ENCODE measurements at regions not wholly inside any gene's neighbourhood (a gene's known extent, or its start where the extent isn't known, plus 50 kb on each side); places are given as distances from the start of the nearest gene placed in this dataset.
"Not testable (repeated sequence)": the region's sequence is repeated elsewhere in the genome, so short reads cannot be mapped to it uniquely, and the experiment has no call there.

DNA sequence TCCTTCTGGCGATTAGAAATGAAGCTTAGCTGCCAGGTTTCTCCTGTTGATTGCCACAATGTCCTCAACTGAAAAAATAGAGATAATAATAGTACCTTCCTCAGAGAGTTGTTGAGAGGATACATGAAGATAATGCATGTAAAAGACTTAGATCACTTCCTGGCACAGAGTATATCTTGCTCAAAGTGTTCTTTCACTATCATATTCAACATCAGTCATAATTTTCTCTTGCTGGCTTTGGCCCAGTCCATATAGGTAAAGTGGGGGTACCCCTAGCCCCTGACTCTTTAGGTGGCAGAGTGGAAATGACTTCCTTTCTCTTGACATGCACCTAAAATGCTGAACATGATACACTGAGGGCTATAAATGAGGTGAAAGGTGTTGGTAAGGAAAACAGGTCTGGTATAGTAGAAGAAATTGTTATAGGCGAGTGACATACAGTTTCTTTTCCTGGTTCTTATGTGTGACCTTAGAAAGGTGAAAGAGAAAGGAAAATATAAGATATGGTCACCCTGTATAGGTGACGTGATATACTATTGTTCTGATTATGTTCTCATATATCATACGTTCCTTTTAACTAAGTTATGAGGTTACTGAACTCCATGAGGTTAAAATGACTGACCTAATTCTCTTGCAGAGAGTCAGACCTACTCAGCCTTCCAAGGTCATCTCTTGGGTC, 209.9 kb upstream of the DEPDC1 start:
- POLR2A ChIA-PET = no interaction called here
- CTCF ChIA-PET = no interaction called here
- TF ChIP-seq, protein P1, sequence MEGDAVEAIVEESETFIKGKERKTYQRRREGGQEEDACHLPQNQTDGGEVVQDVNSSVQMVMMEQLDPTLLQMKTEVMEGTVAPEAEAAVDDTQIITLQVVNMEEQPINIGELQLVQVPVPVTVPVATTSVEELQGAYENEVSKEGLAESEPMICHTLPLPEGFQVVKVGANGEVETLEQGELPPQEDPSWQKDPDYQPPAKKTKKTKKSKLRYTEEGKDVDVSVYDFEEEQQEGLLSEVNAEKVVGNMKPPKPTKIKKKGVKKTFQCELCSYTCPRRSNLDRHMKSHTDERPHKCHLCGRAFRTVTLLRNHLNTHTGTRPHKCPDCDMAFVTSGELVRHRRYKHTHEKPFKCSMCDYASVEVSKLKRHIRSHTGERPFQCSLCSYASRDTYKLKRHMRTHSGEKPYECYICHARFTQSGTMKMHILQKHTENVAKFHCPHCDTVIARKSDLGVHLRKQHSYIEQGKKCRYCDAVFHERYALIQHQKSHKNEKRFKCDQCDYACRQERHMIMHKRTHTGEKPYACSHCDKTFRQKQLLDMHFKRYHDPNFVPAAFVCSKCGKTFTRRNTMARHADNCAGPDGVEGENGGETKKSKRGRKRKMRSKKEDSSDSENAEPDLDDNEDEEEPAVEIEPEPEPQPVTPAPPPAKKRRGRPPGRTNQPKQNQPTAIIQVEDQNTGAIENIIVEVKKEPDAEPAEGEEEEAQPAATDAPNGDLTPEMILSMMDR (IDR thresholded peaks at IDR 0.05; ENCODE audit: low read depth, low read length) = no peak

DNA sequence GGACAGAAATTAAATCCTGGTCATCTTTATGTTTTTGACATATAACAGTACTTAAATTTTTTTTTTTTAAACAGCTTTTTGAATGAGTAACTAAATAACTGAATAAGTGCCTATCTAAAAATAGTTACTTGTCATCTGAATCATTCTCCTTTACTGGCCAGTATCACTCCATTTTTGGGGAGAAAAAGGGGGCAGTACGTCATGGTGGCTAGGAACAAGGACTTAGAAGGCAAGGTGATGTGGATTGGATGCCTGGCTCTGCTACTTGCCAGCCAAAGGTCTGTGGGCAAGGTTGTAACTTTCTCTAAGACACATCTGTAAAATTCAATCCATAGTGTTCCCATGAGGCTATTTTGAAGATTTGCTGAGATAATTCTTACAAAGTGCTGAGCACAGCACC, 220.4 kb upstream of the DEPDC1 start:
- TF ChIP-seq, protein P1 (IDR thresholded peaks at IDR 0.05; ENCODE audit: low read depth, low read length) = no peak

More for the DNA sequence above, 209.9 kb upstream of the DEPDC1 start:
- no peak for DNase-seq (ENCODE audit: low read depth, low spot score)
- Histone ChIP-seq H3K4me3 (ENCODE audit: low read depth, low read length) (no peak overlapping the region), H3K27ac (ENCODE audit: low read depth, low read length) (no peak overlapping the region), H3K27me3 (ENCODE audit: control insufficient read depth, insufficient read depth, low read length) (no peaks in the 10 kb centered on the region), H3K9me3 (ENCODE audit: control insufficient read depth, insufficient read depth, low read length) (peaks cover 3% of the 10 kb centered on the region; the same call in 1 of the 2 replicates)

DNA sequence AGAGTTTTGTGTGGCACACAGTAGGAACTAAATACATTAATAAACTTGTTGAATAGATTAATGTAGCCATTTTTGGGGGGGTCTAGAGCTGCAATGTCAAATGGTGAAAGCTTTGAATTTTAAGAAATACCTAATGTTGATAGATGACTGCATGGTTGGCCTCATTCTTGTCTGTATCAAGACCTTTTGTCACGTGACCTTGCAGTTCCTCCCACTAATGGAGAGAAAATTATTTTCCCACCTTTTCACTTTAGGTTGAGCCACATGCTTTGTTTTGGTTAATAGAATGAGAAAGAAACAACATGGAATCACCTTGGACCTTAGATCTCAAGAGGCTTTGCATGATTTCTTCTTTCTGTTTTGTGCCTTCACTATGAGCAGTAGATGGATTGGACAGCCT, 223.6 kb upstream of the DEPDC1 start:
- TF ChIP-seq, protein P1 (IDR thresholded peaks at IDR 0.05; ENCODE audit: low read depth, low read length) = no peak
- no peak overlapping the region for H3K27ac ChIP-seq (ENCODE audit: low read depth, low read length)
- ChIA-PET CTCF (no interaction called here), POLR2A (no interaction called here)
- no peak for DNase-seq (ENCODE audit: low read depth, low spot score)
- H3K9me3 ChIP-seq (ENCODE audit: control insufficient read depth, insufficient read depth, low read length) = no peaks in the 10 kb centered on the region
- H3K4me3 ChIP-seq (ENCODE audit: low read depth, low read length) = no peak overlapping the region
- H3K27me3 ChIP-seq (ENCODE audit: control insufficient read depth, insufficient read depth, low read length) = no peaks in the 10 kb centered on the region

More for the DNA sequence above, 220.4 kb upstream of the DEPDC1 start:
- DNase-seq (ENCODE audit: low read depth, low spot score) = no peak
- Histone ChIP-seq H3K9me3 (ENCODE audit: control insufficient read depth, insufficient read depth, low read length) (no peaks in the 10 kb centered on the region), H3K4me3 (ENCODE audit: low read depth, low read length) (no peak overlapping the region), H3K27me3 (ENCODE audit: control insufficient read depth, insufficient read depth, low read length) (no peaks in the 10 kb centered on the region), H3K27ac (ENCODE audit: low read depth, low read length) (no peak overlapping the region)
- CTCF ChIA-PET = no interaction called here
- POLR2A ChIA-PET = no interaction called here

DNA sequence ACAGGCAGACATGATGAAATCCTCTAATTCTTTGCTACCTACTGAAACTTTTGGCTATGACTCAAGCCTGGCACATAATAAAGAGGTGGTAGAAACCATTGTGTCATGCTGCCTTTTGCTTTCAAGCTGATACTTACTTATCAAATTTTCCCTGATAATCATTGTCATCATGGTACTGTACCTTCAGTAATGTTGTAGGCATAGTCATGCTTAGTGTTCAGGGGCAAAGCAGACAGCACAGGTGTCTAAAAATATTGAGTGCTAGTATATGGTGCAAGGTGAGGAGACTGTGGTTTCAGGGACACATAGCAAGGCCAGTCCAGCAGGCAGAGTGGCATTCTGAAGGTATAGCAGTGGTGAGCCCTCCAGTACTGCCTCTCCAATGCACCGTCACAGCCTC, 226.9 kb upstream of the DEPDC1 start:
- ChIA-PET POLR2A (no interaction called here), CTCF (no interaction called here)
- no peak for DNase-seq (ENCODE audit: low read depth, low spot score)
- TF ChIP-seq, protein P1 (IDR thresholded peaks at IDR 0.05; ENCODE audit: low read depth, low read length) = no peak
- H3K27me3 ChIP-seq (ENCODE audit: control insufficient read depth, insufficient read depth, low read length) = no peaks in the 10 kb centered on the region
- no peak overlapping the region for H3K4me3 ChIP-seq (ENCODE audit: low read depth, low read length)
- H3K27ac ChIP-seq (ENCODE audit: low read depth, low read length) = no peak overlapping the region
- H3K9me3 ChIP-seq (ENCODE audit: control insufficient read depth, insufficient read depth, low read length) = no peaks in the 10 kb centered on the region

DNA sequence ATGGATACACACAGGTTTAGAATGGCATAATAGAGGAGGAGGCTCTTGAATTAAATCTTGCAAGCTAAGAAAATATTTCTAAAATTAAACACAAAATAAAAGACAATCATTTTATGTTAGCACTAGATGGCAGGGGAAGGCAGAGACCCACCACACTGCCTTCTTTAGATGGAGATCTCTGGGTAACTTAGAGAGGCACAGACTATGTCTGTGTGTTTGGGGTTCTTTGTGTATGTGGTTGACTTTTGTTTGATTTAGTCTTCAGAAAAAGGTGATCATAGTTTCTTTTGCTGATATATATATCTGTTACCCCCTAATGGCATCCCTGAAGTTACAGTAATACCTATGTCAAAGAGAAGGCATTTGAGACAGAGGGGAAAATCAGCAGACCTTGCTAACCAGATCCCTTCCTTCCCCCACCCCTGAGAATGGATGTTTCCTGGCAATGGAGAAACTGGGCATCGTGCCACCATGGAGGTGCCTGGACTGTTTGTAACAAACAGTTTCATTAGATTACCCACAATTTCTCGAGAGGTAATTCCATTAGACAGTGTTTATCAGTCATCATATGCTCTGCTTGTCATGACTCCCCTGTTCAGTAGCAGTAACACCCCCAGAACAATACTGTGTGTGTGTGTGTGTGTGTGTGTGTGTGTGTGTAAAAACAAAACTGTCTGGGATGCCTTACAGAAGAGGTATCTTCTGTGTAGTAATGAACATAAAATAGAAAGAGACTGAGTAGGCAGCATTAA, 228.3 kb upstream of the DEPDC1 start:
- TF ChIP-seq, protein P1 (IDR thresholded peaks at IDR 0.05; ENCODE audit: low read depth, low read length) = no peak
- Histone ChIP-seq H3K27ac (ENCODE audit: low read depth, low read length) (no peak overlapping the region), H3K27me3 (ENCODE audit: control insufficient read depth, insufficient read depth, low read length) (no peaks in the 10 kb centered on the region), H3K4me3 (ENCODE audit: low read depth, low read length) (no peak overlapping the region), H3K9me3 (ENCODE audit: control insufficient read depth, insufficient read depth, low read length) (no peaks in the 10 kb centered on the region)
- POLR2A ChIA-PET = no interaction called here
- CTCF ChIA-PET = no interaction called here
- no peak for DNase-seq (ENCODE audit: low read depth, low spot score)

DNA sequence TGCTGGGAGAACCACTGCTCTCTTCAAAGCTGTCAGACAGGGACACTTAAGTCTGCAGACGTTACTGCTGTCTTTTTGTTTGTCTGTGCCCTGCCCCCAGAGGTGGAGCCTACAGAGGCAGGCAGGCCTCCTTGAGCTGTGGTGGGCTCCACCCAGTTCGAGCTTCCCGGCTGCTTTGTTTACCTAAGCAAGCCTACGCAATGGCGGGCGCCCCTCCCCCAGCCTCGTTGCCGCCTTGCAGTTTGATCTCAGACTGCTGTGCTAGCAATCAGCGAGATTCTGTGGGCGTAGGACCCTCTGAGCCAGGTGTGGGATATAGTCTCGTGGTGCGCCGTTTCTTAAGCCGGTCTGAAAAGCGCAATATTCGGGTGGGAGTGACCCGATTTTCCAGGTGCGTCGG, 242.6 kb upstream of the DEPDC1 start:
- CTCF ChIA-PET; H3K9me3 ChIP-seq (ENCODE audit: control insufficient read depth, insufficient read depth, low read length); H3K27me3 ChIP-seq (ENCODE audit: control insufficient read depth, insufficient read depth, low read length); DNase-seq (ENCODE audit: low read depth, low spot score); POLR2A ChIA-PET; H3K27ac ChIP-seq (ENCODE audit: low read depth, low read length); H3K4me3 ChIP-seq (ENCODE audit: low read depth, low read length): not testable (repeated sequence)
